ENCODE measurements at regions not wholly inside any gene's neighbourhood (a gene's known extent, or its start where the extent isn't known, plus 50 kb on each side); places are given as distances from the start of the nearest gene placed in this dataset.

GRCh38 chr7:135800560-135800959 is 51.9 kb upstream of the FAM180A start:
- TF ChIP-seq POLR2A (IDR thresholded peaks at IDR 0.05) (no peak), CTCF (IDR thresholded peaks at IDR 0.05) (no peak)

All from body of pancreas (tissue), 4 donors.